Panc1 (cell line): ENCODE measurements at regions not wholly inside any gene's neighbourhood (a gene's known extent, or its start where the extent isn't known, plus 50 kb on each side); places are given as distances from the start of the nearest gene placed in this dataset.

Experiments
- REST ChIP-seq, 2 experiments: IDR thresholded peaks; 2 replicates each; pipeline ENCODE4 v1.6.1; 2011 to 2012; ENCODE audit warnings: low read depth in 2 of 2, control low read depth in 1 of 2, low read length in 1 of 2, mild to moderate bottlenecking in 1 of 2, moderate library complexity in 1 of 2; ENCODE audit not compliant: insufficient read depth in 1 of 2
- TF ChIP-seq, protein P1 (sequence below): fragments of 450-650 bp; IDR thresholded peaks from 2 replicates; pipeline ENCODE4 v1.5.1; 2017; ENCODE audit warnings: mild to moderate bottlenecking

GRCh38 chr15:31489281-31489680, 162.6 kb downstream of the KLF13 start:
- TF ChIP-seq, protein P1, sequence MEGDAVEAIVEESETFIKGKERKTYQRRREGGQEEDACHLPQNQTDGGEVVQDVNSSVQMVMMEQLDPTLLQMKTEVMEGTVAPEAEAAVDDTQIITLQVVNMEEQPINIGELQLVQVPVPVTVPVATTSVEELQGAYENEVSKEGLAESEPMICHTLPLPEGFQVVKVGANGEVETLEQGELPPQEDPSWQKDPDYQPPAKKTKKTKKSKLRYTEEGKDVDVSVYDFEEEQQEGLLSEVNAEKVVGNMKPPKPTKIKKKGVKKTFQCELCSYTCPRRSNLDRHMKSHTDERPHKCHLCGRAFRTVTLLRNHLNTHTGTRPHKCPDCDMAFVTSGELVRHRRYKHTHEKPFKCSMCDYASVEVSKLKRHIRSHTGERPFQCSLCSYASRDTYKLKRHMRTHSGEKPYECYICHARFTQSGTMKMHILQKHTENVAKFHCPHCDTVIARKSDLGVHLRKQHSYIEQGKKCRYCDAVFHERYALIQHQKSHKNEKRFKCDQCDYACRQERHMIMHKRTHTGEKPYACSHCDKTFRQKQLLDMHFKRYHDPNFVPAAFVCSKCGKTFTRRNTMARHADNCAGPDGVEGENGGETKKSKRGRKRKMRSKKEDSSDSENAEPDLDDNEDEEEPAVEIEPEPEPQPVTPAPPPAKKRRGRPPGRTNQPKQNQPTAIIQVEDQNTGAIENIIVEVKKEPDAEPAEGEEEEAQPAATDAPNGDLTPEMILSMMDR, result no peak
- TF ChIP-seq REST (IDR thresholded peaks at IDR 0.05; ENCODE audit: insufficient read depth in 1 of 2, low read depth in 2 of 2, low read length in 1 of 2), result no peak
